ENCODE measurements at regions not wholly inside any gene's neighbourhood (a gene's known extent, or its start where the extent isn't known, plus 50 kb on each side); places are given as distances from the start of the nearest gene placed in this dataset.
"Not testable (repeated sequence)": the region's sequence is repeated elsewhere in the genome, so short reads cannot be mapped to it uniquely, and the experiment has no call there.

DNA sequence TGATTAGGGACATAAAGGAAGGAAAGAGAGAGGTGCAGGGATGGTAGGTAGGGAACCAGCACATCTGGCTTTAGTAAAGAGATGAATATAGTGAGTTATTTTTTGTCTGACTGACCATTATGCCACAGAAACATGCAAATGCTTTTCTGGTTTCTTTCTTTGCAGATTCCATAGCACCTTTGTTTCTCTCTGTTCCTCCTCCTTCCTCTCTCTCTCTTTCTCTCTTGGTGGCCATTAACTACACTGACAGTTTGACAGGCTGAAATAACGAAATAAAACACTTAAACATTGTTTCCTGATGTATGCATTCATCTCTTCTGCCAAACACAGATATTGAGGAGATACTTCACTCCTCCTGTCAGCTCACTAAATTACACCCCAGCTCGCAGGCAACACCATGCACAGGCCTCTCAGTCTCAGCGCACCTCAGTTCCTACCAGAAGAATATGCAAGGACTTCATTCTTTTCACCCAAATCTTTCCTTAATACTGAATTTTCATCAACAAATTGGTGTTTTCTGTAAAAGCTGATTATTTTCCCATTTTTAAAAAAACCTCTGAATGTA lies 406.9 kb upstream of the SOX5 start:
- TF ChIP-seq, protein P1, sequence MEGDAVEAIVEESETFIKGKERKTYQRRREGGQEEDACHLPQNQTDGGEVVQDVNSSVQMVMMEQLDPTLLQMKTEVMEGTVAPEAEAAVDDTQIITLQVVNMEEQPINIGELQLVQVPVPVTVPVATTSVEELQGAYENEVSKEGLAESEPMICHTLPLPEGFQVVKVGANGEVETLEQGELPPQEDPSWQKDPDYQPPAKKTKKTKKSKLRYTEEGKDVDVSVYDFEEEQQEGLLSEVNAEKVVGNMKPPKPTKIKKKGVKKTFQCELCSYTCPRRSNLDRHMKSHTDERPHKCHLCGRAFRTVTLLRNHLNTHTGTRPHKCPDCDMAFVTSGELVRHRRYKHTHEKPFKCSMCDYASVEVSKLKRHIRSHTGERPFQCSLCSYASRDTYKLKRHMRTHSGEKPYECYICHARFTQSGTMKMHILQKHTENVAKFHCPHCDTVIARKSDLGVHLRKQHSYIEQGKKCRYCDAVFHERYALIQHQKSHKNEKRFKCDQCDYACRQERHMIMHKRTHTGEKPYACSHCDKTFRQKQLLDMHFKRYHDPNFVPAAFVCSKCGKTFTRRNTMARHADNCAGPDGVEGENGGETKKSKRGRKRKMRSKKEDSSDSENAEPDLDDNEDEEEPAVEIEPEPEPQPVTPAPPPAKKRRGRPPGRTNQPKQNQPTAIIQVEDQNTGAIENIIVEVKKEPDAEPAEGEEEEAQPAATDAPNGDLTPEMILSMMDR (IDR thresholded peaks at IDR 0.05; ENCODE audit: insufficient read depth, low read length, poor library complexity, severe bottlenecking): no peak
- Histone ChIP-seq H3K36me3 (ENCODE audit: control insufficient read depth, insufficient read depth, low read length) (no peaks in the 10 kb centered on the region), H3K27me3 (ENCODE audit: control insufficient read depth, insufficient read depth, low read length) (no peaks in the 10 kb centered on the region), H3K4me3 (ENCODE audit: low read depth, low read length) (no peak overlapping the region)
- DNase-seq (ENCODE audit: low read depth): no peak

DNA sequence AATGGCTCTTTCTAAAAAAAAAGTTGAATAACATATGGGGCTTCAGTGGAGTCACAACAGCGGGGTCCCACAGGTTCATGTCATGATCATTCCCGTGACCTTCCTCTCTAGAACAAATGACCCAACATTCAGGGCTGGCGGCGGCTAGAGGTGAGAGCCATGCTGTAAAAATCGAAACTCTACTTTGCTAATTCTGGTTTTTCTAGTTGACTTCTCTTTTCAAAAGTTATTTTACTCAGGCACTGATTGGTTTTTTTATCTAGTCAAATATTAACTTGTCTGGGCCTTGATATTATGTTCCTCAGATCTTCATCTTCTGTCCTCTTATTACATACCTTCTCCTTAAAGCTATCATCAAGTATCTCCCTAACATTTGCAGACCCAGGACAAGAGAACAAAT lies 402.9 kb upstream of the SOX5 start:
- H3K36me3 ChIP-seq (ENCODE audit: control insufficient read depth, insufficient read depth, low read length): no peaks in the 10 kb centered on the region
- DNase-seq (ENCODE audit: low read depth): no peak
- no peak overlapping the region for H3K4me3 ChIP-seq (ENCODE audit: low read depth, low read length)
- TF ChIP-seq, protein P1 (IDR thresholded peaks at IDR 0.05; ENCODE audit: insufficient read depth, low read length, poor library complexity, severe bottlenecking): no peak
- no peaks in the 10 kb centered on the region for H3K27me3 ChIP-seq (ENCODE audit: control insufficient read depth, insufficient read depth, low read length)

DNA sequence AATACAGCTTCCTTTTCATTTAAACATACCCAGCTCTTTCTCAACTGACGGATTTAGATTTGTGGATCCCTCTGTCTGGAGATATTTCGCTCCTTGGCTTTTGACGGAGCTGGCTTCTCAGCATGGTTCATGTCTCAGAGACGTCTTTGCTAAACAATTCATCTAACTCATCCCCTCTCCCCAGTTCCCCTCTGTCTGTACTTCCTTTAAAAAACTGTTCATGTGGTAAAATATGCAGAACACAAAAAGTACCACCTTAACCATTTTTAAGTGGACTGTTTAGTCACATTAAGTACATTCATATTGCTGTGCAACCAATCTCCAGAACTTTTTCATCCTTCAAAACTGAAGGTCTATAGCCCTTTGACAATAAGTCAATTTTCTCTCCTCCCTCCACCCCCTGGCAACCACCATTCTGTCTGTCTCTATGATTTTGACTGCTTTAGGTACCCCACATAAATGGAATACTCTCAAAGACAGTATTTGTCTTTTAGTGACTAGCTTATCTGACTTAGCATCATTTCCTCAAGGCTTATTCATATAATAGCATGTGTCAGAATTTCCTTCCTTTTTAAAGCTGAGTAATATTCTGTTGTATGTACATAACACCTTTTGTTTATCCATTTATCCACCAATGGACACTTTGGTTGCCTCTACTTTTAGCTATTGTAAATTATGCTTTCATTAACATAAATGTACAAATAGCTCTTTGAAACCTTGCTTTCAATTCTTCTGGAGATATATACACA lies 399.8 kb upstream of the SOX5 start:
- Histone ChIP-seq H3K4me3 (ENCODE audit: low read depth, low read length) (no peak overlapping the region), H3K27me3 (ENCODE audit: control insufficient read depth, insufficient read depth, low read length) (no peaks in the 10 kb centered on the region), H3K36me3 (ENCODE audit: control insufficient read depth, insufficient read depth, low read length) (no peaks in the 10 kb centered on the region)
- TF ChIP-seq, protein P1 (IDR thresholded peaks at IDR 0.05; ENCODE audit: insufficient read depth, low read length, poor library complexity, severe bottlenecking): no peak
- DNase-seq (ENCODE audit: low read depth): no peak

DNA sequence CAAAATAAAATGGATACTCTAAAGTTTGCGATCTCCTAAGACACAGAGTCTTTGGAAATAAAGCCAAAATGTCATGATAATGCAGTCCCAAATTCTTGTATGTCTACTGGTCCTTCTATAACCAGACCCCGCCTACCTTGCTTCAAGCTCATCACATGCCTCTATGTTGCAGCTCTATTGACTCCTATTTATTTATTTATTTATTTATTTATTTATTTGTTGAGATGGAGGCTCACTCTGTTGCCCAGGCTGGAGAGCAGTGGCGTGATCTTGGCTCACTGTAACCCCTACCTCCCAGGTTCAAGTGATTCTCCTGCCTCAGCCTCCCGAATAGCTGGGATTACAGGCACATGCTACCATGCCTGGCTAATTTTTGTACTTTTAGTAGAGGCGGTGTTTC lies 398.7 kb upstream of the SOX5 start:
- not testable (repeated sequence) for H3K4me3 ChIP-seq (ENCODE audit: low read depth, low read length); H3K36me3 ChIP-seq (ENCODE audit: control insufficient read depth, insufficient read depth, low read length); H3K27me3 ChIP-seq (ENCODE audit: control insufficient read depth, insufficient read depth, low read length); DNase-seq (ENCODE audit: low read depth)

DNA sequence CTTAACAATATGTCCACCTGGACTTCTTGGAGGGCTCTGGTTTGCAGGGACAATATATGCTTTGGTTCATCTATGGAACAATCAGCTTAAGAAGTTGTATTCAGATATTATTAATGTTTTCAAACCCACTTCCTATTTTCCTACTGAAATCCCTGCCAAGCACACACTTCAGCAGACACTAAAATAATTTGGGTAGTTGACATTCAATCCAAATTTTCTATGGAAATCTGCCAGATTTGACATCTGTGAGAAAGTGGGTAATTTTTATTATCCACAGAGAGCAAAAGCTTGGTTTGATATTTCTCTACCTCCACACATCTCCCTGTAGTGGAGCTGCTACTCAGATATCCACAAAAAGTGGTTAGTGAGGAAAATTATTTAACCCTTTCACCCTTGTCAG lies 378.8 kb upstream of the SOX5 start:
- no peaks in the 10 kb centered on the region for H3K27me3 ChIP-seq (ENCODE audit: control insufficient read depth, insufficient read depth, low read length)
- TF ChIP-seq, protein P1 (IDR thresholded peaks at IDR 0.05; ENCODE audit: insufficient read depth, low read length, poor library complexity, severe bottlenecking): no peak
- no peak for DNase-seq (ENCODE audit: low read depth)
- no peaks in the 10 kb centered on the region for H3K36me3 ChIP-seq (ENCODE audit: control insufficient read depth, insufficient read depth, low read length)
- H3K4me3 ChIP-seq (ENCODE audit: low read depth, low read length): no peak overlapping the region

DNA sequence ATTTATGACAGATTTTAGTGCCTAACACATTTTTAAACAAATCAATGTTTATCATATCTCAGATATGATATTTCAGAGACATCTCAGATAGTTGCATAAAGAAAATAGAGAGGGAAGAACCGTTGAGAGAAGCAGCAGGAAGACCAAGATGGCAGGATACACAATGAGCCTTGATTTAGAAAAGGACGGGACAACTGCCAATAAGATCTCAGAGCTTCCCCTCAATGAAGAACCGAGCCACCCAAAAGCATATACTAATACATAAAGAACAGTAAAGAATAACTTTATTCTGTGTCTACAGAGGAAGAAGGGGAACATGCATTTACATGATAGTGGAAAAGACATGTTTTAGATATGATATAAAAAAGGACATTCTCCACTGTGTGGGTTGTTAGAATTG lies 375.9 kb upstream of the SOX5 start:
- H3K27me3 ChIP-seq (ENCODE audit: control insufficient read depth, insufficient read depth, low read length): no peaks in the 10 kb centered on the region
- no peak overlapping the region for H3K4me3 ChIP-seq (ENCODE audit: low read depth, low read length)
- DNase-seq (ENCODE audit: low read depth): no peak
- no peaks in the 10 kb centered on the region for H3K36me3 ChIP-seq (ENCODE audit: control insufficient read depth, insufficient read depth, low read length)
- TF ChIP-seq, protein P1 (IDR thresholded peaks at IDR 0.05; ENCODE audit: insufficient read depth, low read length, poor library complexity, severe bottlenecking): no peak

All from kidney epithelial cell (primary cell).